SK-MEL-5 (cell line): ENCODE measurements at regions not wholly inside any gene's neighbourhood (a gene's known extent, or its start where the extent isn't known, plus 50 kb on each side); places are given as distances from the start of the nearest gene placed in this dataset.
"Not testable (repeated sequence)": the region's sequence is repeated elsewhere in the genome, so short reads cannot be mapped to it uniquely, and the experiment has no call there.

Source experiments
- DNase-seq: peaks from one replicate; pipeline ENCODE4 v3.0.0-alpha.2; 2016; ENCODE audit warnings: low read depth, low spot score
- in situ Hi-C: cut with HindIII; loops from 2 replicates; pipeline ENCODE4 v1.10.0; 2016; ENCODE audit warnings: low sequenced_read_pairs, high pct_unique_total_duplicates, low pct_unique_long_range_greater_than_20kb

- DNase-seq = peak; percentile 42
- in situ Hi-C loops = no loop called here
Measured at GRCh38 chr9:86997156-86997555, 49.9 kb upstream of the GAS1 start.

GRCh38 chr9:86997951-86998350 lies 50.6 kb upstream of the GAS1 start:
- DNase-seq = no peak
- in situ Hi-C loops = no loop called here

GRCh38 chr9:87002517-87002916 lies 55.2 kb upstream of the GAS1 start:
- in situ Hi-C loops = no loop called here
- no peak for DNase-seq

GRCh38 chr9:87004016-87004415 lies 56.7 kb upstream of the GAS1 start:
- in situ Hi-C loops = no loop called here
- no peak for DNase-seq

GRCh38 chr9:87006956-87007355 lies 59.6 kb upstream of the GAS1 start:
- in situ Hi-C loops = no loop called here
- no peak for DNase-seq

- in situ Hi-C loops = no loop called here
- peak; percentile 96 for DNase-seq
Measured at GRCh38 chr9:87007711-87008366, 60.5 kb upstream of the GAS1 start.

DNA sequence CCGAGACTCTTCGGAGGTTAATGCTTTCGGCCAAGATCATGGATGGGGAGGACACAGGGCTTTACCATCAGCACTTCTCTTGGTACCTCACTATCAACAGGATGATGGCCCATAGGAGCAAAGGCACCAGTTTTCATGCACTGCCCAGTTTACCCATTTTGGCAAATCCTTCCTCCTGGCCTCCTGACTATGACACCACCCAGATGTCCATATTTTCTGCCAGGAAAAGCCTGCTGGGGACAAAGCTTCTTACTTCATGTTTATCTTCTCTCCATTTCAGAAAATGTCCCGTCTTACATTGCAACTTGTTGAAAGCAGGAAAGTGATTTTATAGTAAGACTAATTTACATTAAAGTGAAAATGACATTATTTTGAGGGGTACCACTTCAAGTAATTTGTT lies 61.4 kb upstream of the GAS1 start:
- in situ Hi-C loops = no loop called here
- no peak for DNase-seq

DNA sequence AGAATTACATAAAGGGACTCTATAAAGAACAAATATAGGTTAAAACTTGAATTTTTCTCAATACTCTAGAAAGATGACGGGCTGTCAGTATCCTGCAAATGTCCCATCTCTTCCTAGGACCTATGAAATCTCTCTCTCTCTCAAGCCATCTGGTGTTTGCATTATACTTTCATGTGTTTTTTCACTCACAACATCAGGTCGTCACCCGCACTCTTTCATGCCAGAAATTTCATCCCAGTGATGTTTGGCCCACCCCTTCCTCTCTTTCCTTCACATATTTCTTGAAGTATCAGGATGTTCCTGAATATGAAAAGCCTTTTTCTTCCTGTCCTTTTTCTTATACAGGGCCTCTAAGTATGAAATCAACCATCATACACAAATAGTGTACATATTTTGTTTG lies 63.3 kb upstream of the GAS1 start:
- in situ Hi-C loops = no loop called here
- DNase-seq = no peak

GRCh38 chr9:87011551-87011950 lies 64.2 kb upstream of the GAS1 start:
- in situ Hi-C loops = no loop called here
- no peak for DNase-seq

DNA sequence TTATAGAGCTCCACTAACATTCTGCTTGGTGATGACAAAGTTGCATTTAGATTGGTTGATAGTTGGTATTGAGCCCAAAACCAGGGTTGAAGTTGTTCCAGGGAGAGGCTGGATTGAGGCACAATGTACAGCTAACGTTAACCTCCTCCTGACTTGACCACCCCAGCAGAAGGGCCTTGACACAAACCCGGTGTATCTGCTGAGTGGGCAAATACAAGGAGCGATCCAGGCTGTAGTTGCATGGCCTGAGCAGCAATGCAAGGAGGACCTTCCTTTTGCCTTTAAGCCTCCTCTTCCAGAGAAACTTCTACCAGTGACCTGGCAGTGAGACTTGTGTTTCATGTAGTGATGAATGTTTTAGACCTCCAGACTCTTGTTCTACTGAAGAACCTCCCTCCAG lies 66.2 kb upstream of the GAS1 start:
- in situ Hi-C loops = no loop called here
- no peak for DNase-seq

GRCh38 chr9:87014436-87014835 lies 67.1 kb upstream of the GAS1 start:
- in situ Hi-C loops = no loop called here
- no peak for DNase-seq

DNA sequence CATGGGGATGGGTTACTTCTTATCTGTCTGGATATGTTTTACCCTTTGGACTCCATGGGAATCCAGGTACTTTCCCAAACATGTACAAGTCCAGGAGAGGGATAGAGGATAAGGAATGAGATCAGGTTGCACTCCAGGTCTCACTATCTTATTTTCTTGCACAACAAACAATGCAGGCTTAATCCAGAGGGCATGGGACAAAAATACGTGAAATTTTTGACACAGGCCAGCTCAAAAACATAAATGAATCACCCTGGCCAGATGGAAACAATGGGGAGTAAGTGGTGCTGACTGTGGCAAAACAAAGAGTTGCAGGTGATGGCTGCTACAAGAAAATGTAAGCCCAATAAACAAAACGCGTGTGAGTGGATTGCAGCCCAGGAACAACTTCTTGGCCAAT lies 69.4 kb upstream of the GAS1 start:
- in situ Hi-C loops = no loop called here
- no peak for DNase-seq

DNA sequence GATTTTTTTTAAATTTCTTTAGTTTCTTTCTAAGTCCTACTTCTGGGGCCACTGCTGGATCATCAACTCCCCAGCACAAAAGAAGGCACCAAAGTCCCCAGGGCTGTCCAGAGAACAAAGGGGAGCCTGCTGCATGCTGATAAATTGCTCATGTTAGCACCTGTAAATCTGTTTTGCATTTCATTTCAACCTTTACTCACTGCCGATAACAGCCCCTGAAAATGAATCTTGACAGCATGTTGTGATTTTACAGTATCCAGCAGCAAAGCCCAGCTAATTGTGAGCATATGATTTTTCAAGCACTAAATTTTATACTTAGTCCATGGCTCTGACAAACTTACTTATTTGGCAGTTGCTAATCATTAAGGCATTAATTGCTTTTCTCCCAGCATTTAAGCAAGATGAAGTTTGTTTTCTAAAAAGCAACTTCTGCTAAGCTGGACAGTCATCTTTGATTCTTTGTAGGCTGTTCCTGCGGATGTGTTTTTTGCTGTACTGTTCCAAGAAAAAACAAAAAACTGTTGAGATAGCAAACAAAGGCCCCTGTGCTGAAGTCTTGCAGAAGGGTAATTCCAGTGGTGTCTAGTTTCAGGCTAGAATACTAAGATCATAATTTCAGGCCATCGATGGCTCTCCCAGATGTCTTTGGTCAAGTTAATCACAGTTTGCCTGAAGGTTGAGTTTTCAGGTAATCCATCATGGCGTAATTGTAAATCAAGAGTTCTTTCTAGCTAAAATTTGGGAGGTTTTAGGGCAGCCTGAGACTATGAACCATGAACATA lies 73.1 kb upstream of the GAS1 start:
- no peak for DNase-seq
- in situ Hi-C loops = no loop called here

DNA sequence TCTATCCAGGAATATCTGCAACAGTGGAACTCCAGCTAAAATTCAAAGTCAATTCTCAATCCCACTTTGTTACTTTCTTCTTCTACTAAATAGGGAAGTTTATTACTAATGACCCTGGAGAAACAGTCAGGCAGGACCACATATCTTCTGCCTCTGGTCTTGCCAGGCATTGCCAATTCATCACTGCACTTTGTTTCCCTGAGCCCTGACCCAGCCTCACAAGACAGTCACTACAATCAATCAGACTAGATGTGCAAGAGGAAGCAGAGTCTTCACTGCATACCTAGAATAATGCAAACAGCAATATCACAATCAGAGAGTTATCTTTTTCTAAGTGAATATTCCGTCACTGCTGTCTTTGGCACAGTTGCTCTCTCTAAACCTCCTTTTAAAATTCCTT lies 74.9 kb upstream of the GAS1 start:
- DNase-seq = no peak
- in situ Hi-C loops = no loop called here

- DNase-seq = no peak
- in situ Hi-C loops = no loop called here
Measured at GRCh38 chr9:87026204-87026603, 78.9 kb upstream of the GAS1 start.

DNA sequence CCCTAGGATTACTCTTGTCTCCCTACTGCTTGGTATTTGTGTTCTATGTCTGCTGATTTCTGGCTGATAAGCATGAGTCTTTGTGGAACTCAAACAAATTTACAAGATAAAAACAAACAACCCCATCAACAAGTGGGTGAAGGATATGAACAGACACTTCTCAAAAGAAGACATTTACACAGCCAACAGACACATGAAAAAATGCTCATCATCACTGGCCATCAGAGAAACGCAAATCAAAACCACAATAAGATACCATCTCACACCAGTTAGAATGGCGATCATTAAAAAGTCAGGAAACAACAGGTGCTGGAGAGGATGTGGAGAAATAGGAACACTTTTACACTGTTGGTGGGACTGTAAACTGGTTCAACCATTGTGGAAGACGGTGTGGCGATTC lies 81.5 kb upstream of the GAS1 start:
- in situ Hi-C loops = not testable (repeated sequence)

GRCh38 chr9:87029905-87030304 lies 82.6 kb upstream of the GAS1 start:
- no peak for DNase-seq
- in situ Hi-C loops = no loop called here

More for the DNA sequence above, 81.5 kb upstream of the GAS1 start:
- DNase-seq = not testable (repeated sequence)

DNA sequence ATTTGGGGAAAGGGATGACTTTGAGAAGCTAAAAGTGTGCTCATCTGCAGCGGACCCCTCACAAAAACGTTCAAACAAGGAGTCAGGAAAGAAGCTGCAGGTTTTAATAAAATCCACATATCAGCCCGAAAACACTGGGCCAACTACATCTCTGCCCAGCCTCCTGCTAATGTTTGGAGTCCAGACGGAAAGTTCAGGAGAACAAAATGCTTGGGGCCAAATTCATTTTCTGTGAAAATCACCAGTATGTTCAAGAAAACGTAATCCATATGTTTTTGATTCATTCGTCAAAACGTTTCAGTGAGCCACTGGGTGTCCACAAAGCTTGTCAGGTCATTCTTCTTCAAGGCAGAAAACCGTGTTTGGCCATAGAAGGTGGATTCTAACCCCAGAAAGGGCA lies 87.5 kb upstream of the GAS1 start:
- in situ Hi-C loops = no loop called here
- DNase-seq = no peak

- in situ Hi-C loops = no loop called here
- no peak for DNase-seq
Measured at GRCh38 chr9:87035879-87036278, 88.6 kb upstream of the GAS1 start.
